ENCODE measurements at regions not wholly inside any gene's neighbourhood (a gene's known extent, or its start where the extent isn't known, plus 50 kb on each side); places are given as distances from the start of the nearest gene placed in this dataset.
"Not testable (repeated sequence)": the region's sequence is repeated elsewhere in the genome, so short reads cannot be mapped to it uniquely, and the experiment has no call there.

- no peak for DNase-seq
These were observed 1148.9 kb upstream of the CNTN5 start for GRCh38 chr11:97871816-97872215.

GRCh38 chr11:97880209-97880608 lies 1140.5 kb upstream of the CNTN5 start:
- no peak for DNase-seq

GRCh38 chr11:97883086-97883485 lies 1137.7 kb upstream of the CNTN5 start:
- DNase-seq: no peak

GRCh38 chr11:97888641-97889040 lies 1132.1 kb upstream of the CNTN5 start:
- DNase-seq: no peak

GRCh38 chr11:97890466-97890865 lies 1130.3 kb upstream of the CNTN5 start:
- no peak for DNase-seq

- DNase-seq: no peak
These were observed 1127.1 kb upstream of the CNTN5 start for GRCh38 chr11:97893612-97894011.

GRCh38 chr11:97894978-97895377 lies 1125.8 kb upstream of the CNTN5 start:
- no peak for DNase-seq

- DNase-seq: no peak
These were observed 1125.2 kb upstream of the CNTN5 start for GRCh38 chr11:97895572-97895971.

GRCh38 chr11:97902828-97903227 lies 1117.9 kb upstream of the CNTN5 start:
- no peak for DNase-seq

GRCh38 chr11:97905101-97905500 lies 1115.6 kb upstream of the CNTN5 start:
- no peak for DNase-seq

GRCh38 chr11:97905671-97906070 lies 1115.1 kb upstream of the CNTN5 start:
- no peak for DNase-seq

GRCh38 chr11:97908354-97908753 lies 1112.4 kb upstream of the CNTN5 start:
- no peak for DNase-seq

- DNase-seq: peak; percentile 55
These were observed 1110.9 kb upstream of the CNTN5 start for GRCh38 chr11:97909614-97910399.

- DNase-seq: no peak
These were observed 1108.1 kb upstream of the CNTN5 start for GRCh38 chr11:97912629-97913028.

- not testable (repeated sequence) for DNase-seq
These were observed 1097.8 kb upstream of the CNTN5 start for GRCh38 chr11:97922933-97923332.

GRCh38 chr11:97934572-97935208 lies 1086.1 kb upstream of the CNTN5 start:
- DNase-seq: no peak

GRCh38 chr11:97937501-97937900 lies 1083.2 kb upstream of the CNTN5 start:
- no peak for DNase-seq

- DNase-seq: no peak
These were observed 1082.0 kb upstream of the CNTN5 start for GRCh38 chr11:97938789-97939188.

- DNase-seq: no peak
These were observed 1077.3 kb upstream of the CNTN5 start for GRCh38 chr11:97943493-97943892.

GRCh38 chr11:97948793-97949192 lies 1072.0 kb upstream of the CNTN5 start:
- no peak for DNase-seq

GRCh38 chr11:97955595-97955994 lies 1065.2 kb upstream of the CNTN5 start:
- no peak for DNase-seq

GRCh38 chr11:97956904-97957303 lies 1063.8 kb upstream of the CNTN5 start:
- DNase-seq: no peak

- DNase-seq: no peak
These were observed 1059.3 kb upstream of the CNTN5 start for GRCh38 chr11:97961431-97961830.

- DNase-seq: no peak
These were observed 1058.0 kb upstream of the CNTN5 start for GRCh38 chr11:97962758-97963157.

All from renal pelvis (tissue), 1 donor.